ENCODE measurements at regions not wholly inside any gene's neighbourhood (a gene's known extent, or its start where the extent isn't known, plus 50 kb on each side); places are given as distances from the start of the nearest gene placed in this dataset.
"Not testable (repeated sequence)": the region's sequence is repeated elsewhere in the genome, so short reads cannot be mapped to it uniquely, and the experiment has no call there.

DNA sequence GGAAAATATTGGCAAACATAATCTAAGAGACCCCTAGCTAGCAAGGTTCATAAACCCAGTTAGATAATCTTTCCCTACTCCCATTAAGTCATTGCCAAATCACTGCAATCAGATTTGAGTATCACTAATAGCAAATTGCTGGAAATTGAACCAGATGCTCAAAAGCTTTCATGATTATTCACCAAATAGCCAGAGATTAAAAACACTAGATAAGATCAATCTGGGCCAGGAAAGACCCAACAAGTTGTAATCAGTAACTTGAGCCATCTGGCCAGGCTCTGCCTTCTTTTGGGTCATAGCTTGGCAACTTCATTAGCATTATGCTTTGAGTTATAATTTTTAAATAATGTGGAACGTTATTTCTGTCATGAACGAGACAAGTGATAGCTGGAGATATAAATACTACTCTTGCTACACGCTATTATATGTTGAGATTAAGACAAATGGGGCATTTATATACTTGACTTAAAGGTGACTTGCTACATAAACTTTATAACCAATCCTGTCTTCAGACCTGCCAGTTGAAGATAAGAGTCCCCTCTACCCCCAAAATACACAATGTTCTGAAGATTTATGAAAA lies 196.6 kb upstream of the EDNRA start:
- DNase-seq, result no peak

DNA sequence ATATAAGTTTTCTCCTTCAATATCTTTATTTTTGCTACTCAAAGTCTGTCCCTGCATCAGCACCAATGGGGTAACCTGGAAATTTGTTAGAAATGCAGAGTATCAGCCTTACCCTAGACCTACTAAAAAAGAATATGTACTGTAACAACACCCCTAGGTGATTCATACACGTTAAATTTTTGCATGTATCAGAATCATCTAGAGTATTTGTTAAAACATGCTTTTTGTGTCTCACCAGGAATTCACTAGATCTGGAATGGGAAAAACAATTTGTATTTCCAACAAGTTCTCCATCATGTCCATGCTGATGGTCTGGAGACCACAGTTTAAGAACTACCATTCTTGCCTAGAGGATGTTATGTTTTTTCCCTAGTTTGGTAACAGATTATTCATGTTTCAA lies 196.0 kb upstream of the EDNRA start:
- DNase-seq, result no peak

DNA sequence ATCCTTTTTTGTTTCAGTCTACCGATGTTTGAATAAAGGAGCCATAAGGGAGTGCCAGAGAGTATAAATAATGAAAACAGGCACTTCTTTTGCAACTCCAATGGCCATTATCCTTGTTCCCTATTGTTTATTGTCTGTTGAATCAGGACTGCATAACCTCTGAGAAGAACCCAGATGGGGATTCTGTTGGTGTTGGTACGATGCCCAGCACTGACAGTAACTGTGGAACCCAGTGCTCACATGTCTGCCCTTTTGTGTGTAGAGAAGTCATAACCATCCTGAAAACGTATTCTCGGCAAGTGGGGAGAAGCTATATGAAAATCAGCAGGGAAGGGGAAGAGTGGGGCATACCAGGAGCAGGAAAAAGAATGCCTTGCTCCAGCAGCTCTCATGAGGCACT lies 195.1 kb upstream of the EDNRA start:
- no peak for DNase-seq

DNA sequence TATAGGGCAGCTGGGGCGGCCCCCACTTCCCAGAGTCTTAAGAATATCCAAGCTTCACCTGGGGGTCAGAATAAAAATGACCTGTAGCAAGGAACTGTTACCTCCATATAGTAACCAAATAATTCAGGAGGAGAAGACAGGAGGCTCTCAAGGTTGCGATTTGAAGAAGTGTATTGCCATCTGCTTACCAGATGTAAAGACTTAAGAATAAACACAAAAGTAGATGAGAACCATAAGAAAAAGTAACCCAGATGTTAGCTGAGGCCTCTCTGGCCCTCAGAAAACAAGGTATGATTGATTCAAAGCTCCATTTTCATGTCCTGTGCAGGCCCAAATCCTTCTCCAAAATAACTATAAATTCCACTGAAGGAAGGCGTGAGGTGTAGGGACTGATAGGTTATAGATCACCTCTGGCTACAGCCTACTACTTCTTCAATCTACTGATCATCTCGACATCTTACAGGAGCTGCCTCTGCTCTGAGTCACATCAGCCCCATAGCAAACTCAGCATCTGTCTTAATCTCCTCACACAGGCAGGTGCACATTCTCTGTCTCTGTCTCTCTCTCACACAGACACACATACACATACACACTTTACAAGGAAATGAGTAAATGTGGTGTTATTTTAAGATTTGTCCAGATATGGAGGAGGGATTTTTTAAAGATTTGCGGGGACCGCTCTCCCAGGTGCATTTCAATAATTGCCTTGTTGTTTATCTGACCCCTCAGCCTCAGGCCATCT lies 193.9 kb upstream of the EDNRA start:
- no peak for DNase-seq

DNA sequence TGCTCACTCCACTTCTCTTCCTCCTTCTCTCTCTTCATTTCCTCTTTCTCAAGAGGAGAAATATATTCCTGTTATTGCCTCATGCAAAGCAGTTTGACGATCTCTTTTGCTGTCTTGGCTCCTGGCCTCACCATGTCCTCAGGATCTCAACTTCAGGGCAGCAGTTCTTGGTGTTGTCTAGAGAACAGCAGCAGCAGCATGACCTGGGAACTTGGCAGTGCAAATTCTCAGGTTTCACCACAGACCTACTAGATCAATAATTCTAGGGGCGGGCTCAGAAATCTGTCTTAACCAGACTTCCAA lies 193.4 kb upstream of the EDNRA start:
- DNase-seq, result no peak

DNA sequence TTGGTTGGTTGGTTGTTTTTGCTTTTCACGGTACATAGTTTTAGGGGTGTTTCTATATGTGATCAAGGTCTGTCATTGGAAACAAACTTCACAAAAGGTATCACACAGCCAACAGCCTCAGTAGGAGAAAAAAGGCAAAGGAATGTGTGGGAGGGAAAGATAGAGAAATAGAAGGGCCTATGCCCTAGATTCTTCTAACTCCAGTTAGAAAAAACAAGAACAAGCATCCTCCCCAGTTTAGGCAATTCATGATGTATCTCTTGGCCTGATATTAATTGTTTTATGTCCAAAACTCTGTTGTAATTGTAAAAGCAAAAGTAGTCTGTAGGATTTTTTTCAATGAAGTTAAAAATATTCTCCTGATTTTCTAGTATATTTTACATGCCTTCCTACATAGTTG lies 192.4 kb upstream of the EDNRA start:
- DNase-seq, result no peak

DNA sequence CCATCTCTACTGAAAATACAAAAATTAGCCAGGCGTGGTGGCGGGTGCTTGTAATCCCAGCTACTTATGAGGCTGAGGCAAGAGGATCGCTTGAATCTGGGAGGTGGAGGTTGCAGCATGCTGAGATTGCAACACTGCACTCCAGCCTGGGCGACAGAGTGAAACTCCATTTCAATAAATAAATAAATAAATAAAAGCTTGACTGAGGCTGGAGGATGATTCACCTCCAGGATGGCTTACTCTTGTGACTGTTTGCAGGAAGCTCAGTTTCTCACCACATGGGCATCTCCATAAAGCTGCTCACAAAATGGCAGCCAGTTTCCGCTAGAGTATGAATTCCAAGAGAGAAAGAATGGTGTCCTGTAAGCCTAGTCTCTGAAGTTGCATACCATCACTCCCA lies 191.7 kb upstream of the EDNRA start:
- DNase-seq, result no peak

DNA sequence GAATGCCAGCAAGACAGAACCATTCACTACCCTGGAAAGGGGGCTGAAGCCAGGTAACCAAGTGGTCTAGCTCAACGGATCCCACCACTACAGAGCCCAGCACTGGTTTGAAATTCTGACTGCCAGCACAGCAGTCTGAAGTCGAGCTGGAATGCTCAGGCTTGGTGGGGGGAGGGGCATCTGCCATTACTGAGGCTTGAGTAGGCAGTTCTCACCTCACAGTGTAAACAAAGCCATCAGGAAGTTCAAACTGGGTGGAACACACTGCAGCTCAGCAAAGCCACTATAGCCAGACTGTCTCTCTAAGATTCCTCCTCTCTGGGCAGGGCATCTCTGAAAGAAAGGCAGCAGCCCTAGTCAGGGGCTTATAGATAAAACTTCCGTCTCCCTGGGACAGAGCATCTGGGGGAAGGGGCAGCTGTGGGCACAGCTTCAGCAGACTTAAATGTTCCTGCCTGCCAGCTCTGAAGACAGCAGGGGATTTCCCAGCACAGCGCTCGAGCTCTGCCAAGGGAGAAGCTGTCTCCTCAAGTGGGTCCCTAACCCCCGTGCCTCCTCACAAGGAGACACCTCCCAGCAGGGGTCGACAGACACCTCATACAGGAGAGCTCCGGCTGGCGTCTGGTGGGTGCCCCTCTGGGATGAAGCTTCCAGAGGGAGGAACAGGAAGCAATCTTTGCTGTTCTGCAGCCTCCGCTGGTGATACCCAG lies 188.1 kb upstream of the EDNRA start:
- not testable (repeated sequence) for DNase-seq

DNA sequence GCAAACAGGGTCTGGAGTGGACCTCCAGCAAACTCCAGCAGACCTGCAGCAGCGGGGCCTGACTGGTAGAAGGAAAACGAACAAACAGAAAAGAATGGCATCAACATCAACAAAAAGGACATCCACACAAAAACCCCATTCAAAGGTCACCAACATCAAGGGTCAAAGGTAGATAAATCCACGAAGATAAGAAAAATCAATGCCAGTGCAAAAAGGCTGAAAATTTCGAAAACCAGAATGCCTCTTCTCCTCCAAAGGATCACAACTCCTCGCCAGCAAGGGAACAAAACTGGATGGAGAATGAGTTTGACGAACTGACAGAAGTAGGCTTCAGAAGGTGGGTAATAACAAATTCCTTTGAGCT lies 187.6 kb upstream of the EDNRA start:
- not testable (repeated sequence) for DNase-seq

DNA sequence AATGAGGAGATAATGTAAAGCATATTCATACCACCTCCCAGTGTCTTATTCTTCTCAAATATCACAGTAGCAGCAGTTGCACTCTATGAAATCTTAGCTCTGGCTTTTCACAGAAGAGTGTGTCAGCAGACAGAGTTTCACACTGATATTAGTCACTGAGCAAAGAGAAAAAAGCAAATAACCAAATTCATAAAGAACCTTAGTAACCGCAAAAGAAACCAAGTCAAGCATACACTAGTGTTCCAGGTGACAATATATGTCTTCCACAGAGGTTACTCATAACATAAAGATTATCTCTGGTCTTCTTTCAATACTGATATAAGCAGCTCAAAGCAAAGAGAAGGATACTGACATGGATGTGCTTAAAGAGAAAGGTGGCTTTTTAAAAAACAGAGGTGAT lies 181.7 kb upstream of the EDNRA start:
- no peak for DNase-seq

DNA sequence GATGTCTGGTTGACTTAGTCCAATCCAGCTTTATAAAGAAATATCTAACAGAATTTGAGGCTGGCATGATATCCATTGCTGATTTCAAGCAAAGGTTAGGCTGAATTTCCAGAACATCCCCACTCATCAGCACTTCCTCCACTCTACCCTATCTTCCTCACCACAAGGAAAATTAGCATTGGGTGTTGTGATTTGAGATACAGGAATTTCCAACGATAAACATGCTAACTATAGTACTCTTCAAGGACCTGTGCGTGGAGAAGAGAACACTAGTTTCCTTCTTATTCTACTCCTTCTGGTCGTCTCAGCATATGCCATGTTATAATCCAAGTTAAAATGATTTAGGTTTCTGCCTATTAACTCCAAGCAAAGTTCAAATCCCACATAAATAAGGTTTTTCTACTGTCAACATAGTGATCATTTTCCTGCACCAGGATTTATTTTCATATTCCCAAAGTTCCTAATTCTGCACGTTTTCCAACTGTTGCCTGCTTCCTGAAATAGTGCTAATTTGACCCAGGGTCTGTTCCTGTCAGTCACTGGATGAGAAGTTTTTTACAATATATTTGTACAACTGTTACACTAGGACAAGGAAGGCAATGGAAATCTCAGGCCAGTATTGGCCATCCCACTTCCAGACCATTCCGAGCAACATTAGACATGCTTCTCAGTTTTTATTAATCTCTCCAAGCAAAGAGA lies 177.6 kb upstream of the EDNRA start:
- DNase-seq, result no peak

DNA sequence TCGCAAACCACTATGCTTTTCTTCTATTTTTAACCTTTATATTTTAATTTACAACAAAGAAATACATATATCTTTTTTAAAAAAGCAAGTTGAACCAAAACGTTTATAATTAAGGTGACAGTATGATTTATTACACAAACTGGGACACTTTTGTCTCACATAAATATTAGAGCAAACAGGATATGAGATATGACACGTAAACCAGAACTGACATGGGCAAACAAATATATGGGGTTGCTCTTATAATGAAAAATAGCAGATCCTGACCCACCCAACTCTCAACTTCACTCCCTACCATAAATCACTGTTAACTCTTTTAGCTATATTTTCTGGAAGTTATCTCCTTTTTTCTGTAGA lies 177.0 kb upstream of the EDNRA start:
- no peak for DNase-seq

DNA sequence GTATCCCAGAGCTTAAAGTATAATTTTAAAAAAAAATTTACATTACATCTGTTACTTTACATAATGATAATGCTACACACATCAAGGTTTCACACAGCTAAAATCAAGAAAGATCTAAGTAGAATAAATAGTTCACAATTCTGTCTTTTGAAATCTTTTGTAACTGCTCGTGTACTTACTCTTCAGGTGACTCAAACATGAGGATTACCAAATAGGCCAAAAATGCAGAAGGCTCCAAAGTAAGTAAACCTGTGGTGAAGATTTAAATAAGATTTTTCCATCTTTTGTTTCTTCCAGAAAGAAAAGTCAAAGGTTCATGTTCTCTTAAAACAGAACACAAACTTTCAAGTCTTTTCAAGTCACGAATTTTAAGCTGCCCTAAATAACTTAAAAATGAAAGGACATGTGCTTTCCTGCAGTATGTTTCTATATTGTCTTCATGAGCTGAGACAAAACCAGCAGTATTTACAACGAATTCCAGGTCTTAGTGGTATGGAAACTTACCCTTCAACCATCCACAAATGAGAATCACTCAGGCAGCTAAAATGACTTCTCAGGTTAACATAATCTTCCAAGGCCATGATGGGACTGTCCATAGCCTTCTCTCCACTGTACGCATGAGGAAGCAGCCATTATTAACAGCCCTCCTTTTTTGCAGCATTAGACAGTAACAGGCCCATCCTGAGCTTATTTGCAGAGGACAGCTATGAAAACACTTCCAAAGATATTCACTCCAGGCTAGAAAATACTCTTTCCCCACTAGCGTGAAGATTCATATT lies 172.8 kb upstream of the EDNRA start:
- no peak for DNase-seq

DNA sequence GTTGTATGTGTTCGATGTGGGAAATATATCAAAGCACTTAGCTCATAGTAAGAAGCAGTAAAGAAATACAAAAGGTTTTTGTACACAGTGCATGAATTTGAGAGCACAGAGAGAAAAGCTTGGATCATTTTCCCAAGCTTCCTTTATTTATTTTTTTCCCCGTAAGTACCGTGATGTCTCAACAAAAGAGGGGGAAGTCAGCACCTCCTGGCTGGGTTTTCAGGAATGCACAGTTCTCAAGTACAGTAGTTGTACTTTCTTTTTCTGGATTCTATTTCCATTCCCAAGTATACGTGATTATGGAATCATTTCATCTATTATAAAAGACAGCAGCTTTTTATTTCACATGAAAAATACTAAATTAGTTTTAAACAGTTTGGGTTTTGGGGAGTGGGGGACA lies 171.5 kb upstream of the EDNRA start:
- no peak for DNase-seq

DNA sequence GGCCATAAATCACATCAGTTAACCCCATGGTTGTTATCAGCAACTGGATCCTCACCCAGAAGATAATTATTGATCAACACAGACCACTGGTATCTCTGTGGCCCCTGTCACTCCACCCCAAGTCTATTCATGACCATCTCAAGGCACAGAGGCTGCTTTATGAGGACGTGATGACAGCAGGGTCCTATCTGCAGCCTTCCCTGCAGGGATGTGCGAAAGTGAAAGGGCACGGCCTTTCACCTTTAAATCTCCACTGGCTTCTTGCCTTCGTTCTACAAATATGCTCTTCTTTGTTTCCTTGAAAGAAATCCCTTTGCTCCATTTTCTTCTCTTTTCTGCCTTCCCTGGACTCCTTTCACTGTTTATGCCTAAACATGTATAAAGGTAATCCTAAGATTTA lies 170.6 kb upstream of the EDNRA start:
- DNase-seq, result no peak

DNA sequence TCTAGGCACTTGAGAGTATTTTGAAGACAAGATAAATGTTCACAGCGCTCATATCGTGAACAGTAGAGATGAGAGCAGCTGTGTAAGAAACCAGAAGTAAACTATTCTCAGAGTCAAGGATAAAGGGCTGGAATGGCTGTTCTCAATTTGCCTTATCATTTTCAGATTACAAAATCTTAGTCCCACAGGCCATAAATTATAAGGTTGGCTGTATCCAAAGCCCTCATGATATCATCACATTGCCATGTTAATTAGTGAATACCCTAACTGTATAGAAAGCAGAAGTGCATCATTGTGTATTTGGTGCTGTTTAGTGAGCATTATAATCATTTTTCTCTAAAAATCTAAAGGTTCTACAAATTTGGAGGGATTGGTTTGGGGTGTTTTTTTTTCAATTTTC lies 168.9 kb upstream of the EDNRA start:
- DNase-seq, result no peak

DNA sequence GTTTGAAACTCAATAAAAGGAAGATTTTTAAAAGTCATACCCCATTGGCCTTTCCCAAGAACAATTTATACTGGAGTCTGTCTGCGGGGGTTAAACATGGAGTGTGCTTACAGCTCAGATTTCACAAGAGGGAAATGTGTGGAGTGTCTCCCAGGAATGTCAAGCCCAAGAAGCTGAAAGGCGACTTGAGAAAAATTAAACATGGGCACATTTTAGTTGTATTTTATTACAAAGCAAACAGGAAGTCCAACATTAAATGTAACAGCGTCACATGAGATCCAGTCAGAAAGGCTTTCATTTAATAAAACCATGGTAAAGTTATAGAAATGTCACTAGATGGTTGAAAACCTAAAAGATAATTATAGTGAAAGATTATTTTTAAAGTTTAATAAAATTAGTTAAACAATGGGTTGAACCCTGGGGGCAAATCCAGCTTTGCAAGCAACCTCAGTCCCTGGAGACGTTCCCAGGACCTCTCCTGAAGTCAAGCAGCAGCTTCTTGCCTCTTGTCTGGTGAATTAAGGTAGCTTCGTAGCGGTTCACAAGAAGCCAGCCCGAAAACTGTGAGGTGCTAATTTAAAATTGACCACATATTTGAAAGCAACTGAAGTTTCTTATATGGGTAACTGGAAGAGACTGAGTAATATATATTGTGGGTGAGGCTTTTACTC lies 168.4 kb upstream of the EDNRA start:
- no peak for DNase-seq

DNA sequence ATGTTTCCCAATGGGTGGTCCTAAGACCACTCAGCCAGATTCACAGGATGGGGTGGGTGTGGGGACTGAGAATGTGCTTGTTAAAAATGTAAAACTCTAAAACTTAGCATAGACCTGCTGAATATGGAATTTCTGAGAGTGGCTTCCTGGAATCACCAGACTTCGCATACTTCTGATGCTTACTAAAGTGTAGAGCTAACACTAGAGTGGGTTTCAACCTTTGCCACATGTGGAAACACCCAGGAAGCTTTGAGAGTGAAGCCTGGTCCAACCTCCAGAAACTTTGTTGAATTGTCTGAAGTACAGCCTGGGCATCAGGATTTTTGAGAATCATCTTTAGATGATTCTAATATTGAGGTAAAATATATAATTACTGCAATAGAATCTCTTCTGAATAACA lies 167.8 kb upstream of the EDNRA start:
- no peak for DNase-seq

DNA sequence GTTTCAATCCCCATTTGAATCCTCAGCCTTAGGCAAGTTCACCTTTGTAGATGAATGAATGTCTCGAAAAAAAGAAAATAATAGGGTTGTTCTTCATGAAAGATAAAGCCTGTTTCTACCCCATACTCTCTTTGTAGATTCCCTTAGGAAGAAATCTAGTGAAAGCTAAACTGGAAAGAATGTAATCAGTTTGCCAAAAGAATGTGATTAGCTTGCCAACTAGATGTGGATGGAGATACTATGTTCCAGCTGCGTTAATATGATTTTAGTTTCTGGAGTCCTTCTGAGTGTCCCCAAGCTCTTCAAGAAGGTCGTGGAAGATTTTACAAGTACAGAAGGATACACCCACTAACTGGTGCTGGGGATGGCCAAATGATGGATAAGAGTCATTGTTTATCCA lies 162.3 kb upstream of the EDNRA start:
- DNase-seq, result no peak

DNA sequence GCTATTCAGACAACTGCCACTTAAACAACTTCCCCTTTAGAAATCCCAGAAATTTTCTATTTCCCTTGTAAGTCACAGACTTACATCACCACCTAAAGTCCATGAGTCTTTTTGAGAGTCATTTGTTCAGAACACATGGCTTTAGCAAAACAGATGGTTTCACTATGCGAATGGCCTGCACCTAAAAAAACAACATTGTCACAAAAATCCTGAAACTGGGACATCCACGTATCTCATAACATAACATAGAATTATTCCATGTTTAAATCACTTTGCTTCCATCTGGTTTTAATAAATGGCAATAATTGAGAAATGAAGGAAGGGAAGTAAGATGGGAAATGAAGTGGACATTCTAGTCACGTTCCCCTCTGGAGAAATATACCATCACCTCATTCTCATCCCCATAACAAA lies 155.3 kb upstream of the EDNRA start:
- DNase-seq, result no peak

DNA sequence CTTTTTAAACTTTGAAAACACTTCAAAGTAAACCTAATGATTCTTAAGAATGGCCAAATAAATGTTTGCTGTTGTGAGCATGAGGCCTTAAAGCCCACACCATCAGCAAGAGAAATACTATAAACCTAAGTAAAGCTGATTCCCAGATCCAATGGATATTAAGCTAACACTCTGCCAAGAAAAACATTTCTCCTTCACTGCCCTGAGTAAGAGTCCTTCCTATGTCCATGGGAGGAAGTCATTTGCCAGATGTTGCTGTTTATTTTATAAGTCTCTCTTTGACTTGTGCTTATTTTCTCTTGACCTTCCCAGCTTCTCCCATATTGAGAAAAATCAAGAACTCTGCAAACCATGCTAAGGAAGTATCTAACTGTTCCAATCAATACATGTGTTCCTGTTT lies 154.3 kb upstream of the EDNRA start:
- DNase-seq, result no peak

DNA sequence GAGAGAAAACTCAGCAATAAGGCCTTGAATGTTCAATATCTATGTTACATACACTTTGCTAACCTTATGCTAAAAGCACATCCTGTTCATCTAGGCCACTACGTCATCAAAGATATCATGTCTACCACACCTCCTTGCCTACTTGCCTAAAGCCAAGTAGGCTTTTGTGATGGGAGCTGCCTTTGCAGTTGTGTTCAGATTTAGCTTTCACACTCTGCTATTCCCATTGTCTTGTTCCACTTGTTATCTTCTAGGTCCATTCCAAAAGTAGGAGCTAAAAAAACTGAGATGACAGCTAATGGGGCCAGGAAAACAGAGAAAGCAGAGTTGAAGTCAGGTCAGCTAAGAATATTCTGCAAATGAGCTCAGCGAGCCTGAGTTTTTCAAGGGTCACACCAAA lies 153.6 kb upstream of the EDNRA start:
- DNase-seq, result no peak

DNA sequence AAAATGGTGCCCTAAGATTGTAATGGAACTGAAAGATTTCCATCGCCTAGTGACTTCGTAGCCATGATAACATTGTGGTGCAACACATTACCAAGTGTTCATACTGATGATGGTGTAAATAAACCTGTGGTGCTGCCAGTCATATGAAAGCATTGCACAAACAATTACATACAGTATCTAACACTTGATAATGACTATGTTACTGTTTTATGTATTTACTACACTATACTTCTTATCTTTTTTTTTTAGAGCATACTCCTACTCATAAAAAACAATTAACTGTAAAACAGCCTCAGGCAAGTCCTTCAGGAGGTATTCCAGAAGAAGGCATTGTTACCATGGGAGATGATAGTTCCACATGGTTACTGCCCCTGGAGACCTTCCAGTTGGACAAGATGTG lies 152.7 kb upstream of the EDNRA start:
- no peak for DNase-seq

Data from activated CD4-positive, alpha-beta T cell treated with anti-CD3 and anti-CD28 coated beads, Interleukin-2, amount 50 U/mL, for 4 hours (primary cell).